H9 (cell line): ENCODE measurements at regions not wholly inside any gene's neighbourhood (a gene's known extent, or its start where the extent isn't known, plus 50 kb on each side); places are given as distances from the start of the nearest gene placed in this dataset.

ENCODE experiments used
- DNase-seq: peaks from one replicate; pipeline ENCODE4 v3.0.0-alpha.2; 2017
- H2AFZ ChIP-seq: one replicate; pipeline ENCODE4 v1.6.1; 2013; ENCODE audit warnings: mild to moderate bottlenecking, low read length, control low read depth, moderate library complexity
- H2AK5ac ChIP-seq: 2 replicates; pipeline ENCODE4 v1.6.1; 2013; ENCODE audit warnings: low read length, control low read depth, mixed read lengths; ENCODE audit not compliant: insufficient read length
- H2BK120ac ChIP-seq: one replicate; pipeline ENCODE4 v1.6.1; 2013; ENCODE audit warnings: low read depth, mild to moderate bottlenecking, low read length, control low read depth, inconsistent platforms; ENCODE audit not compliant: poor library complexity, severe bottlenecking
- H2BK12ac ChIP-seq: 2 replicates; pipeline ENCODE4 v1.6.1; 2013; ENCODE audit warnings: low read length, control low read depth, mixed read lengths, low read depth; ENCODE audit not compliant: insufficient read length
- H2BK15ac ChIP-seq: 2 replicates; pipeline ENCODE4 v1.6.1; 2013; ENCODE audit warnings: low read depth, low read length, control low read depth
- H2BK20ac ChIP-seq: one replicate; pipeline ENCODE4 v1.6.1; 2013; ENCODE audit warnings: low read depth, mild to moderate bottlenecking, low read length, control low read depth, inconsistent platforms; ENCODE audit not compliant: poor library complexity, severe bottlenecking
- H2BK5ac ChIP-seq: 2 replicates; pipeline ENCODE4 v1.6.1; 2013; ENCODE audit warnings: low read length, control low read depth, mixed read lengths; ENCODE audit not compliant: insufficient read length
- H3K14ac ChIP-seq: 2 replicates; pipeline ENCODE4 v1.6.1; 2013; ENCODE audit warnings: low read length, control low read depth; ENCODE audit not compliant: insufficient read depth
- H3K18ac ChIP-seq: 2 replicates; pipeline ENCODE4 v1.6.1; 2013; ENCODE audit warnings: low read depth, mild to moderate bottlenecking, mixed read lengths, low read length, control low read depth; ENCODE audit not compliant: insufficient read length
- H3K23ac ChIP-seq: 2 replicates; pipeline ENCODE4 v1.6.1; 2013; ENCODE audit warnings: low read length, control low read depth, mixed read lengths, low read depth; ENCODE audit not compliant: insufficient read length
- H3K23me2 ChIP-seq: 2 replicates; pipeline ENCODE4 v1.6.1; 2013; ENCODE audit warnings: low read depth, mild to moderate bottlenecking, mixed read lengths, low read length, control low read depth; ENCODE audit not compliant: insufficient read length, poor library complexity, severe bottlenecking
- H3K27ac ChIP-seq: 2 replicates; pipeline ENCODE4 v1.5.1; 2013; ENCODE audit warnings: low read length, control low read depth, mixed read lengths, low read depth; ENCODE audit not compliant: insufficient read length
- H3K27me3 ChIP-seq: 2 replicates; pipeline ENCODE4 v1.6.1; 2013; ENCODE audit warnings: low read length, control low read depth, inconsistent platforms; ENCODE audit not compliant: insufficient read depth
- H3K4ac ChIP-seq: 2 replicates; pipeline ENCODE4 v1.6.1; 2013; ENCODE audit warnings: low read depth, mild to moderate bottlenecking, control low read depth, inconsistent platforms, low read length, moderate library complexity
- H3K4me1 ChIP-seq: 2 replicates; pipeline ENCODE4 v1.6.1; 2013; ENCODE audit warnings: low read length, control low read depth, inconsistent platforms; ENCODE audit not compliant: insufficient read depth
- H3K4me2 ChIP-seq: 2 replicates; pipeline ENCODE4 v1.6.1; 2013; ENCODE audit warnings: low read length, control low read depth, mixed read lengths; ENCODE audit not compliant: insufficient read length, insufficient read depth
- H3K56ac ChIP-seq: 2 replicates; pipeline ENCODE4 v1.6.1; 2013; ENCODE audit warnings: low read depth, mild to moderate bottlenecking, mixed read lengths, low read length, control low read depth; ENCODE audit not compliant: insufficient read length
- H3K79me1 ChIP-seq: 2 replicates; pipeline ENCODE4 v1.6.1; 2013; ENCODE audit warnings: low read depth, mild to moderate bottlenecking, moderate library complexity, low read length, control low read depth, inconsistent platforms; ENCODE audit not compliant: insufficient read depth, poor library complexity, severe bottlenecking
- H3K79me2 ChIP-seq: 2 replicates; pipeline ENCODE4 v1.6.1; 2013; ENCODE audit warnings: low read length, control low read depth, inconsistent platforms; ENCODE audit not compliant: insufficient read depth
- H3K9ac ChIP-seq: 2 replicates; pipeline ENCODE4 v1.6.1; 2013; ENCODE audit warnings: low read length, control low read depth, mixed read lengths; ENCODE audit not compliant: insufficient read length; ENCODE audit errors: extremely low read depth
- H3K9me3 ChIP-seq: one replicate; pipeline ENCODE4 v1.6.1; 2013; ENCODE audit warnings: low read depth, low read length, inconsistent platforms; ENCODE audit not compliant: control insufficient read depth
- H3T11ph ChIP-seq: one replicate; pipeline ENCODE4 v1.6.1; 2013; ENCODE audit warnings: mild to moderate bottlenecking, low read length, control low read depth, inconsistent platforms
- H4K20me1 ChIP-seq: one replicate; pipeline ENCODE4 v1.6.1; 2013; ENCODE audit not compliant: control insufficient read depth, insufficient read length, insufficient read depth
- H4K5ac ChIP-seq: 2 replicates; pipeline ENCODE4 v1.6.1; 2013; ENCODE audit warnings: low read depth, mild to moderate bottlenecking, mixed read lengths, low read length, control low read depth; ENCODE audit not compliant: insufficient read length
- H4K8ac ChIP-seq: replicated peaks from 2 replicates; pipeline ENCODE4 v1.6.1; 2013; ENCODE audit warnings: low read length, control low read depth, mixed read lengths, low read depth; ENCODE audit not compliant: insufficient read length
- H4K91ac ChIP-seq: 2 replicates; pipeline ENCODE4 v1.6.1; 2013; ENCODE audit warnings: low read depth, mild to moderate bottlenecking, moderate library complexity, mixed read lengths, low read length, control low read depth; ENCODE audit not compliant: insufficient read length
- H3K27ac Mint-ChIP-seq, 3 experiments: 2 replicates in 2 of 3; 3 replicates in 1 of 3; pipeline ENCODE4 v1.8.0; 2020 to 2021; ENCODE audit warnings: mixed read lengths in 3 of 3, mild to moderate bottlenecking in 1 of 3, moderate library complexity in 1 of 3
- H3K27me3 Mint-ChIP-seq: 2 replicates; pipeline ENCODE4 v1.8.0; 2021; ENCODE audit warnings: low read depth, mild to moderate bottlenecking, moderate library complexity, mixed read lengths
- H3K36me3 Mint-ChIP-seq, 3 experiments: 2 replicates in 2 of 3; 3 replicates in 1 of 3; pipeline ENCODE4 v1.8.0; 2020 to 2021; ENCODE audit warnings: low read depth in 3 of 3, mixed read lengths in 3 of 3; ENCODE audit not compliant: insufficient read depth in 1 of 3
- H3K4me1 Mint-ChIP-seq, 2 experiments: 2 replicates each; pipeline ENCODE4 v1.8.0; 2020; ENCODE audit warnings: mixed read lengths in 2 of 2
- H3K4me3 Mint-ChIP-seq, 2 experiments: 2 replicates in 1 of 2; 3 replicates in 1 of 2; pipeline ENCODE4 v1.8.0; 2020 to 2021; ENCODE audit warnings: mild to moderate bottlenecking in 2 of 2, mixed read lengths in 2 of 2, moderate library complexity in 1 of 2
- H3K9me3 Mint-ChIP-seq, 2 experiments: 2 replicates in 1 of 2; 3 replicates in 1 of 2; pipeline ENCODE4 v1.8.0; 2020; ENCODE audit warnings: mild to moderate bottlenecking in 2 of 2, mixed read lengths in 2 of 2, moderate library complexity in 1 of 2
- CTCF ChIP-seq: fragments of 200-600 bp; sonication (generic); conservative IDR thresholded peaks from 3 replicates; pipeline ENCODE4 v1.8.0; 2021; ENCODE audit warnings: antibody characterized with exemption, mild to moderate bottlenecking
- WGBS: extraction: QIAGEN DNeasy Blood & Tissue Kit; methylation state at CpG from one replicate; pipeline ENCODE4 v1.1.7; 2013; ENCODE audit warnings: missing lambda C conversion rate, low lambda C conversion rate, mixed read lengths; ENCODE audit not compliant: insufficient read length; ENCODE audit errors: extremely low coverage; 5-methylcytosine and 5-hydroxymethylcytosine counted together

DNA sequence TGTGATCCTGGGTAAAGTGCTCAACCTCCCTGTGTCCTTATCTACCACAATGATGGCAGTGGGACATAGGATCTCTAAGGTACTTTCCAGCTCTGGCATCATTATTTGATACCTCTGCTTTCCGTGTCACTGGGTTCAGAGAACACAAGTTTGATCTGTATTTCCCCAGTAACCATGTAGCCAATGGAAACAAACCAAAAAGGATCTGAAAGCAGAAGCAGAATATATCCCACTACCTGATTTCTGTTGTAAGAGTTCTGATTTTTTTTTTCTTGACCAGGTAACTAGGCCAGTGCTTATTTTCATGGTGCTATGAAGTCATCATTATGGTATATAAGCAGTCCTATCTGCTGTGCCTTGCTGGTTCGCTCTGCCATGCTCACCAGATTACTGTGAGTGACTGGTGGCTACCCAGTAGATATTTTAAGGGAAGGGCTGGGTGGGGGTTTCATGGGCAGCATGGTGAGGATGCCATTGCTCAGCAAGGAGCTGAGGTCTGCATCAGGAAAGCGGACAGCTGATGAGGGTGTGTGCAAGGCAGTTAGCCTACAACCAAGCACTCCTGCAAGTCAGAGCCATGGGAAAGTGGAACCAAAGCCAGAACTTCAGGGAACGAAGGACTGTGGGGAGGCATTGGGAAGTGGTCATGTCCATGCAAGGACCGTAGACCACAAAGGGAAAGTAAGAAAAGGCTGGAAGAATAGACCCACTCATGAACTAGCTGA, 104.9 kb upstream of the EDEM3 start:
- Histone ChIP-seq H3K79me1 (no peaks in the 10 kb centered on the region), H4K8ac (no peak overlapping the region)

More for the DNA sequence above, 104.9 kb upstream of the EDEM3 start:
- Histone ChIP-seq H4K5ac (no peak overlapping the region), H2BK15ac (no peak overlapping the region), H3K23me2 (no peaks in the 10 kb centered on the region), H4K91ac (no peak overlapping the region), H4K20me1 (no peaks in the 10 kb centered on the region), H2BK5ac (no peak overlapping the region), H3K27me3 (no peaks in the 10 kb centered on the region), H2AFZ (no peak overlapping the region), H3K56ac (no peak overlapping the region), H3T11ph (no peak overlapping the region), H2AK5ac (no peak overlapping the region), H2BK120ac (no peak overlapping the region), H3K4me2 (no peak overlapping the region), H3K4me1 (no peaks in the 10 kb centered on the region; the same call in 1 of the 2 replicates), H3K79me2 (no peaks in the 10 kb centered on the region), H2BK12ac (no peak overlapping the region), H2BK20ac (no peak overlapping the region), H3K14ac (no peak overlapping the region), H3K27ac (no peak overlapping the region), H3K18ac (no peak overlapping the region), H3K9me3 (no peaks in the 10 kb centered on the region), H3K4ac (no peak overlapping the region), H3K9ac (no peak overlapping the region), H3K23ac (no peak overlapping the region)
- Mint-ChIP-seq H3K36me3 (no peaks in the 10 kb centered on the region), H3K4me3 (no peak overlapping the region), H3K9me3 (no peaks in the 10 kb centered on the region), H3K27ac (peak overlapping the region in 1 of 3 experiments; percentile 79; a peak in 1 of 7 replicates), H3K4me1 (peaks cover 6 to 7% of the 10 kb centered on the region in 2 experiments; a peak in 3 of 4 replicates), H3K27me3 (no peaks in the 10 kb centered on the region; the same call in 1 of the 2 replicates)
- WGBS: no CpG with 5 or more reads among the region's 5 CpGs
- no peak for TF ChIP-seq CTCF
- no peak for DNase-seq
